ENCODE measurements at regions not wholly inside any gene's neighbourhood (a gene's known extent, or its start where the extent isn't known, plus 50 kb on each side); places are given as distances from the start of the nearest gene placed in this dataset.

DNA sequence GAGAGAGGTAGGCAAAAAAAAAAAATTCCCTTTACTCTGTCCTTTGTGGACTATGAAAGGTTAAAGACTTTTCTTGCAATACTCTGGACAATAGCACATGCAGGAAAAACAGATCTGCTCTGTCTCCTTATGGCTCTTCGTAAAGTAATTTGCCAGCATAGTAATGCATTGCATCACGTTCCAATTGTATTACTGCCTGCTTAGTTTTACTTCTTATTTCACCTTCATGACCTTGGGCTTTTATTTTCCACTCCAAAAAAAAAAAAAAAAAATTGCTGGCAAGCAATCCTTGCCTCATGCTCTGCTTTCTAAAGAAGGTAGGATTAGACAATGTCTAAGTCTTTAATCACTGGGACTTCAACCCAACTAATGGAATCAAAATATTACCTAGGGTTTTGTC is 1802.7 kb downstream of the SUCLG1 start:
- no peak overlapping the region for H3K4me3 ChIP-seq (ENCODE audit: insufficient read length, low read depth)
- H3K9ac ChIP-seq (ENCODE audit: insufficient read length, low read depth) = no peak overlapping the region
- no peak for DNase-seq (ENCODE audit: low read depth, low spot score)
- H3K4me1 ChIP-seq (ENCODE audit: insufficient read depth, insufficient read length) = no peaks in the 10 kb centered on the region
- H3K36me3 ChIP-seq (ENCODE audit: insufficient read depth, insufficient read length, low read length) = no peaks in the 10 kb centered on the region
- H3K9me3 ChIP-seq (ENCODE audit: insufficient read depth, low read length) = no peaks in the 10 kb centered on the region
- TF ChIP-seq YY1 (IDR thresholded peaks at IDR 0.05; ENCODE audit: insufficient read depth, insufficient read length) (no peak), ZNF274 (IDR thresholded peaks at IDR 0.05; ENCODE audit: low read depth, low read length) (no peak), SUZ12 (IDR thresholded peaks at IDR 0.05; ENCODE audit: extremely low read depth, insufficient read depth, insufficient read length) (no peak)
- H3K27me3 ChIP-seq (ENCODE audit: insufficient read depth, insufficient read length) = no peaks in the 10 kb centered on the region

DNA sequence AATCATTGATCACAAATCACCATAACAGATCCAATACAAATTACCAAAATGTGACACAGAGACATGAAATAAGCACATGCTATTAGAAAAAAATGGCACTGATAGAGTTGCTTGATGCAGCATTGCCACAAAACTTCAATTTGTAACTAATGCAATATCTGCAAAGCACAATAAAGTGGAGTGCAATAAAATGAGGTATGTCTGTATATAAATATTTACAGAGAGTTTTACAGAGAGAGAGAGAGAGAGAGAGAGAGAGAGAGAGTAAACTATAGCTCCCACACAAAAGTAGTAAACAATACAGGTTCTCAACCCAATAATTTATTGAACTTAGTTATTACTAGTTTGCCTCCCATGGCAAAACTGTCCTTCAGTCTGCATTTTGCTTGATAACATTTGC is 1807.0 kb downstream of the SUCLG1 start:
- H3K4me3 ChIP-seq (ENCODE audit: insufficient read length, low read depth) = no peak overlapping the region
- H3K9ac ChIP-seq (ENCODE audit: insufficient read length, low read depth) = no peak overlapping the region
- H3K36me3 ChIP-seq (ENCODE audit: insufficient read depth, insufficient read length, low read length) = no peaks in the 10 kb centered on the region
- H3K9me3 ChIP-seq (ENCODE audit: insufficient read depth, low read length) = no peaks in the 10 kb centered on the region
- DNase-seq (ENCODE audit: low read depth, low spot score) = no peak
- TF ChIP-seq ZNF274 (IDR thresholded peaks at IDR 0.05; ENCODE audit: low read depth, low read length) (no peak), SUZ12 (IDR thresholded peaks at IDR 0.05; ENCODE audit: extremely low read depth, insufficient read depth, insufficient read length) (no peak), YY1 (IDR thresholded peaks at IDR 0.05; ENCODE audit: insufficient read depth, insufficient read length) (no peak)
- H3K4me1 ChIP-seq (ENCODE audit: insufficient read depth, insufficient read length) = no peaks in the 10 kb centered on the region
- H3K27me3 ChIP-seq (ENCODE audit: insufficient read depth, insufficient read length) = no peaks in the 10 kb centered on the region

DNA sequence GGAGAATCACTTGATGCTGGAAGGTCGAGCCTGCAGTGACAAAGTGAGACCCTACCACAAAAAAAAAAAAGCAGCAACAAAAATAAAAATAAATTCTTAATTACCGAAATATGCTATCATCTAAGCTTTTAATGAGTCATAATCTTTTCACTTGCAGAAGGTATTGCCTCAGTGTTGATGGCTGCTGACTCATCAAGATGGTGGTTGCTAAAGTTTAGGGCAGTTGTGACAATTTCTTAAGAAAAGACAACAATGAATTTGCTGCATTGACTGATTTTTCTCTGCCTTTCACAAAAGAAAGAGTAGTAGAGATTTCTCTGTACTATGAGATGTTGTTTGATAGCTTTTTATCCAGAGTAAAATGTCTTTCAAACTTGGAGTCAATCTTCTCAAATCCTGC is 1809.0 kb downstream of the SUCLG1 start:
- Histone ChIP-seq H3K27me3 (ENCODE audit: insufficient read depth, insufficient read length) (no peaks in the 10 kb centered on the region), H3K36me3 (ENCODE audit: insufficient read depth, insufficient read length, low read length) (no peaks in the 10 kb centered on the region), H3K9me3 (ENCODE audit: insufficient read depth, low read length) (no peaks in the 10 kb centered on the region), H3K4me3 (ENCODE audit: insufficient read length, low read depth) (no peak overlapping the region), H3K9ac (ENCODE audit: insufficient read length, low read depth) (no peak overlapping the region), H3K4me1 (ENCODE audit: insufficient read depth, insufficient read length) (no peaks in the 10 kb centered on the region)
- TF ChIP-seq YY1 (IDR thresholded peaks at IDR 0.05; ENCODE audit: insufficient read depth, insufficient read length) = no peak
- TF ChIP-seq ZNF274 (IDR thresholded peaks at IDR 0.05; ENCODE audit: low read depth, low read length) = no peak
- no peak for TF ChIP-seq SUZ12 (IDR thresholded peaks at IDR 0.05; ENCODE audit: extremely low read depth, insufficient read depth, insufficient read length)
- DNase-seq (ENCODE audit: low read depth, low spot score) = no peak

DNA sequence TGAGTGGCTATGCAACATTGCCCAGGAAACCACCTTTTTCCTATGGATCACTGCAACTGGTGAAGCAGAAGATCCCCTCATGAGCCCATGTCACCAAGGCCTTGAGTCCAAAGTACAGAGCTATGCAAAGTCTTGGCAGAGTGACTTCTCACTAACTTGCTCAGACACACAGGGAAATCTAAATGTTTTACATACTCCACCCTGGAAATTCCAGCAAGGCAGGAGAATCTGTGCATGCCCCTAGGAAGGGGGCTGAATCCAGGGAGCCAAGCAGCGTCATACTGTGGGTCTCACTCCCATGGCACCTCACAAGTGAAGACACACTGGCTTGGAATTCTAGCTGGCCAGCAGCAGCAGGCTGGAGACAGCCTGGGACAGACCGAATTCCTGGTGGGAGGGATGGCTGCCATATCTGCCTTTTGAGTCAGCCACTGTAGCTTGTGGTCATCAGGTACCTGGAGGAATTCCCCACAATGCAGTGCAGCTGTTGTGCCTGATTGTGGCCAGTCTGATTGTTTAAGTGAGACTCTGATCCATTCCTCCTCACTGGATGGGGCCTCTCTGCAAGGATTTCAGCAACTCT is 1817.4 kb downstream of the SUCLG1 start:
- Histone ChIP-seq H3K4me3 (ENCODE audit: insufficient read length, low read depth) (no peak overlapping the region), H3K4me1 (ENCODE audit: insufficient read depth, insufficient read length) (no peaks in the 10 kb centered on the region), H3K27me3 (ENCODE audit: insufficient read depth, insufficient read length) (no peaks in the 10 kb centered on the region), H3K9ac (ENCODE audit: insufficient read length, low read depth) (no peak overlapping the region), H3K9me3 (ENCODE audit: insufficient read depth, low read length) (peaks cover 7% of the 10 kb centered on the region; the same call in 1 of the 2 replicates), H3K36me3 (ENCODE audit: insufficient read depth, insufficient read length, low read length) (no peaks in the 10 kb centered on the region)
- DNase-seq (ENCODE audit: low read depth, low spot score) = no peak
- TF ChIP-seq YY1 (IDR thresholded peaks at IDR 0.05; ENCODE audit: insufficient read depth, insufficient read length) (no peak), SUZ12 (IDR thresholded peaks at IDR 0.05; ENCODE audit: extremely low read depth, insufficient read depth, insufficient read length) (no peak), ZNF274 (IDR thresholded peaks at IDR 0.05; ENCODE audit: low read depth, low read length) (no peak)

DNA sequence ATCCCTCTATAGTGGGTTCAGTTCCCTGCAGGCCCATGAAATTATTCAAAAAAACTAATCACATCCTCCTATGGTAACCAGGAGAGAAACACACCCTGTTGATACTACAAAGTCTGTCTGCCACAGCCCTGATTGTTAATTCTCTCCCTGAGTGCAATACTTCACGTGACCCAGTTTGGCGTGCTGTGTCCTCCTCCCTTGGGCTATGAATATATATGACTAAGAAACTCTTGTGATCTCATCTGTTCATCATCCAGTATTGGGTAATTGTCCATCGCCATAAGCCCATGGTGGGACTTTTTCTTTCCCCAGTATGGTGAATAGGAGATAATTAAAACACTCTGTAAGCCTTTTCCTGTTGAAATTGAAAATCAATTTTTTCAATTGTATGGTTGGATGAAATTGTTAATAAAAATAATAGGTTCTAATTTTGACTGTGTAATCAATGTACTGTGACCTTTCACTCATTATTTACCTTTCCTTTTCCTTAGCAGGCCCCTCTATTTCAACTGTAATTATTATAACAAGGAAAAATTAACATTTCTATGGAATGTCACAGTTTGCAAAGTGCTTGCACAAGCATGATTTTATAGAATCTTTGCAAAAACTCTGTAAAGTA is 1822.6 kb downstream of the SUCLG1 start:
- Histone ChIP-seq H3K4me3 (ENCODE audit: insufficient read length, low read depth) (no peak overlapping the region), H3K9me3 (ENCODE audit: insufficient read depth, low read length) (peaks cover 7% of the 10 kb centered on the region; the same call in 1 of the 2 replicates), H3K4me1 (ENCODE audit: insufficient read depth, insufficient read length) (no peaks in the 10 kb centered on the region), H3K9ac (ENCODE audit: insufficient read length, low read depth) (no peak overlapping the region), H3K36me3 (ENCODE audit: insufficient read depth, insufficient read length, low read length) (no peaks in the 10 kb centered on the region), H3K27me3 (ENCODE audit: insufficient read depth, insufficient read length) (no peaks in the 10 kb centered on the region)
- TF ChIP-seq ZNF274 (IDR thresholded peaks at IDR 0.05; ENCODE audit: low read depth, low read length) (no peak), YY1 (IDR thresholded peaks at IDR 0.05; ENCODE audit: insufficient read depth, insufficient read length) (no peak), SUZ12 (IDR thresholded peaks at IDR 0.05; ENCODE audit: extremely low read depth, insufficient read depth, insufficient read length) (no peak)
- no peak for DNase-seq (ENCODE audit: low read depth, low spot score)

DNA sequence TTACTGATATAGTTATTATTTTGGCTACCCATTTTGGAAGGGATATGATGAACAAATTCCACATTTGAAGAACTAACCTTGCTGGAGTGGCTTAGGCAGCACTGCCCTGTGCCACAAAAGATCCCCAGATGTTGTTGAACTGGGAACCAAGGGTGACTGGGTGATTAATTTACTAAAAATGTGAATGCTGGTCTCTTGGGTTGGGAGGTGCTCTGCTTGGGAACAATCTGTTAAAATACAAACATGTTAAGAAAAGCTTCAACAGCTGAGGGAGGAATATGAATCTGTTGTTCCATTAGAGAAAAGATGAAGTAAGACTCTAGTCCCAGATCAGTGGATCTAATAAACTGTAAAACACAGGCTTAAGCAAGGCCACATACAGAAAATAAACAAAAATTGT is 1860.1 kb downstream of the SUCLG1 start:
- Histone ChIP-seq H3K9ac (ENCODE audit: insufficient read length, low read depth) (no peak overlapping the region), H3K9me3 (ENCODE audit: insufficient read depth, low read length) (no peaks in the 10 kb centered on the region), H3K4me1 (ENCODE audit: insufficient read depth, insufficient read length) (no peaks in the 10 kb centered on the region), H3K4me3 (ENCODE audit: insufficient read length, low read depth) (no peak overlapping the region), H3K36me3 (ENCODE audit: insufficient read depth, insufficient read length, low read length) (no peaks in the 10 kb centered on the region), H3K27me3 (ENCODE audit: insufficient read depth, insufficient read length) (no peaks in the 10 kb centered on the region)
- no peak for TF ChIP-seq YY1 (IDR thresholded peaks at IDR 0.05; ENCODE audit: insufficient read depth, insufficient read length)
- TF ChIP-seq ZNF274 (IDR thresholded peaks at IDR 0.05; ENCODE audit: low read depth, low read length) = no peak
- TF ChIP-seq SUZ12 (IDR thresholded peaks at IDR 0.05; ENCODE audit: extremely low read depth, insufficient read depth, insufficient read length) = no peak
- no peak for DNase-seq (ENCODE audit: low read depth, low spot score)

DNA sequence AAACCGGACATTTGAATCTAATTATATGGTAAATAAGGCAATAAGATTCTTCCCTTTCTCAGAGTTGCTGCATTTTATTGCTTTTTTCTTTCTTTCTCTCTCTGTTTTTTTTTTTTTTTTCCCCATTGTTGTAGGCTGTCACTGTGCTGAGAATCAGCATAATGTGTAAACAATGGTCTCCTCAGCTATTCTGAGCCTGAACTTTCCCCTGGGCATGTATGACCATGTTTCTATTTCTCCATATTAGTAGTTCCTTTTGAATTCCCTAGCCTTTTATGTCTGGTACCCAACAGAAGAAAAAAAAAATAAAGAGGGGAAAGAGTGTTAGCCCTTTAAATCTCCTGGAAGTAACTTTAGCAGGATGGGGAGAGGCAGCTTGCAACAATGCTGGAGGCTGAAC is 1862.5 kb downstream of the SUCLG1 start:
- Histone ChIP-seq H3K9me3 (ENCODE audit: insufficient read depth, low read length) (no peaks in the 10 kb centered on the region), H3K9ac (ENCODE audit: insufficient read length, low read depth) (no peak overlapping the region), H3K4me3 (ENCODE audit: insufficient read length, low read depth) (no peak overlapping the region), H3K27me3 (ENCODE audit: insufficient read depth, insufficient read length) (no peaks in the 10 kb centered on the region), H3K4me1 (ENCODE audit: insufficient read depth, insufficient read length) (no peaks in the 10 kb centered on the region), H3K36me3 (ENCODE audit: insufficient read depth, insufficient read length, low read length) (no peaks in the 10 kb centered on the region)
- TF ChIP-seq SUZ12 (IDR thresholded peaks at IDR 0.05; ENCODE audit: extremely low read depth, insufficient read depth, insufficient read length) = no peak
- no peak for TF ChIP-seq YY1 (IDR thresholded peaks at IDR 0.05; ENCODE audit: insufficient read depth, insufficient read length)
- TF ChIP-seq ZNF274 (IDR thresholded peaks at IDR 0.05; ENCODE audit: low read depth, low read length) = no peak
- no peak for DNase-seq (ENCODE audit: low read depth, low spot score)

Data from NT2/D1 (cell line).